ENCODE measurements at regions not wholly inside any gene's neighbourhood (a gene's known extent, or its start where the extent isn't known, plus 50 kb on each side); places are given as distances from the start of the nearest gene placed in this dataset.

GRCh38 chr2:144703852-144704708 lies 184.2 kb upstream of the ZEB2 start:
- 81 to 88% methylated on average over 6 of the region's 6 CpGs for WGBS, 2 donors
- TF ChIP-seq POLR2A (IDR thresholded peaks at IDR 0.05) (no peak), CTCF (IDR thresholded peaks at IDR 0.05) (no peak)
- Histone ChIP-seq H3K27ac (no peak overlapping the region), H3K4me1 (no peaks in the 10 kb centered on the region), H3K4me3 (replicated peaks in 1 of 3) (no peak overlapping the region), H3K27me3 (no peaks in the 10 kb centered on the region), H3K9me3 (no peaks in the 10 kb centered on the region), H3K36me3 (no peaks in the 10 kb centered on the region)
- no peak for DNase-seq
- intact Hi-C loops (cut with DNase I) = no loop called here

GRCh38 chr2:144702051-144702450 lies 182.1 kb upstream of the ZEB2 start:
- Histone ChIP-seq H3K9me3 (no peaks in the 10 kb centered on the region), H3K36me3 (no peaks in the 10 kb centered on the region), H3K4me1 (no peaks in the 10 kb centered on the region), H3K27ac (no peak overlapping the region), H3K27me3 (no peaks in the 10 kb centered on the region), H3K4me3 (replicated peaks in 1 of 3) (no peak overlapping the region)
- 89 to 90% methylated on average over 1 of the region's 1 CpG for WGBS, 2 donors
- no peak for DNase-seq
- TF ChIP-seq CTCF (IDR thresholded peaks at IDR 0.05) = no peak
- intact Hi-C loops (cut with DNase I) = no loop called here

- intact Hi-C loops (cut with DNase I) = no loop called here
- no peak overlapping the region for H3K27ac ChIP-seq
Measured at GRCh38 chr2:144701259-144701658, 181.3 kb upstream of the ZEB2 start.

GRCh38 chr2:144698156-144698555 lies 178.2 kb upstream of the ZEB2 start:
- H3K9me3 ChIP-seq = no peaks in the 10 kb centered on the region
- 94 to 98% methylated on average over 3 of the region's 3 CpGs for WGBS, 2 donors
- H3K4me3 ChIP-seq (replicated peaks in 1 of 3) = no peak overlapping the region
- no peaks in the 10 kb centered on the region for H3K27me3 ChIP-seq
- H3K4me1 ChIP-seq = no peaks in the 10 kb centered on the region
- no peak overlapping the region for H3K27ac ChIP-seq
- H3K36me3 ChIP-seq = no peaks in the 10 kb centered on the region
- TF ChIP-seq POLR2A (IDR thresholded peaks at IDR 0.05) = no peak
- TF ChIP-seq CTCF (IDR thresholded peaks at IDR 0.05) = no peak
- no peak for DNase-seq
- intact Hi-C loops (cut with DNase I) = no loop called here

More at GRCh38 chr2:144701259-144701658, 181.3 kb upstream of the ZEB2 start:
- H3K36me3 ChIP-seq = no peaks in the 10 kb centered on the region
- no peak for DNase-seq
- no peak overlapping the region for H3K4me3 ChIP-seq (replicated peaks in 1 of 3)
- WGBS, 2 donors = 34 to 50% methylated on average over 2 of the region's 2 CpGs
- no peak for TF ChIP-seq POLR2A (IDR thresholded peaks at IDR 0.05)
- TF ChIP-seq CTCF (IDR thresholded peaks at IDR 0.05) = no peak
- H3K4me1 ChIP-seq = no peaks in the 10 kb centered on the region
- no peaks in the 10 kb centered on the region for H3K27me3 ChIP-seq
- H3K9me3 ChIP-seq = no peaks in the 10 kb centered on the region

- Histone ChIP-seq H3K4me3 (replicated peaks in 1 of 3) (no peak overlapping the region), H3K4me1 (no peaks in the 10 kb centered on the region), H3K27me3 (no peaks in the 10 kb centered on the region), H3K27ac (no peak overlapping the region), H3K9me3 (no peaks in the 10 kb centered on the region), H3K36me3 (no peaks in the 10 kb centered on the region)
- DNase-seq = no peak
- TF ChIP-seq CTCF (IDR thresholded peaks at IDR 0.05) (no peak), POLR2A (IDR thresholded peaks at IDR 0.05) (no peak)
- WGBS, 2 donors = 91% methylated on average over 1 of the region's 1 CpG
- intact Hi-C loops (cut with DNase I) = no loop called here
Measured at GRCh38 chr2:144695657-144696056, 175.7 kb upstream of the ZEB2 start.
